SKM-1 treated with dmso at 0.1 percent for 144 hours (cell line): ENCODE measurements at regions not wholly inside any gene's neighbourhood (a gene's known extent, or its start where the extent isn't known, plus 50 kb on each side); places are given as distances from the start of the nearest gene placed in this dataset.

Source experiments
- DNase-seq: peaks from one replicate; lab custom pipeline; 2025; ENCODE audit not compliant: unreplicated experiment; lab: John Stamatoyannopoulos, UW

DNA sequence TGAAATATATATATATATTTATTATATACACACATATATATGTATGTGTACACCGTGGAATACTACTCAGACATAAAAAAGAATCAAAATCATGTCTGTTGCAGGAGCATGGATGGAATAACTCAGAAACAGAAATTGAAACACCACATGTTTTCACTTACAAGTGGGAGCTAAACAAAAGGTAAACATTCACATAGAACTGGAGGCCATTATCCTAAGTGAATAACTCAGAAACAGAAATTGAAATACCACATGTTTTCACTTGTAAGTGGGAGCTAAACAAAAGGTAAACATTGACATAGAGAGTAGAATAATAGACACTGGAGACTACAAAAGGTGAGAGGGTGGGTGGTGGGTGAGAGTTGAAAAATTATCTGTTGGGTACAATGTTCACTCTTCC is 171.5 kb upstream of the GOLIM4 start:
- no peak for DNase-seq

DNA sequence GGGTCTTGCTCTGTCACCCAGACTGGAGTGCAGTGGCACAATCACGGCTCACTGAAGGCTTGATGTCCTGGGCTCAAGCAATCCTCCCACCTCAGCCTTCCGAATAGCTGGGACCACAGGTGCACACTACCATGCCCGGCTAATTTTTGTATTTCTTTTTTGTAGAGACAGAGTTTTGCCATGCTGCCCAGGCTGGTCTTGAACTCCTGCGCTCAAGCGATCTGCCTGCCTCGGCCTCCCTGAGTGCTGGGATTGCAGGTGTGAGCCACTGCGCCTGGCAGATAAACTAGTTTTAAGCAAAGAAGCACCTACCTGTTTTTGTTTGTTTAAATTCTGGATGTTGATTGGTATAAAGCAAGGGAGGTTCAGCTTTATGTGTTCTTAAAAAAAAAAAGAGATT is 170.6 kb upstream of the GOLIM4 start:
- DNase-seq = no peak

DNA sequence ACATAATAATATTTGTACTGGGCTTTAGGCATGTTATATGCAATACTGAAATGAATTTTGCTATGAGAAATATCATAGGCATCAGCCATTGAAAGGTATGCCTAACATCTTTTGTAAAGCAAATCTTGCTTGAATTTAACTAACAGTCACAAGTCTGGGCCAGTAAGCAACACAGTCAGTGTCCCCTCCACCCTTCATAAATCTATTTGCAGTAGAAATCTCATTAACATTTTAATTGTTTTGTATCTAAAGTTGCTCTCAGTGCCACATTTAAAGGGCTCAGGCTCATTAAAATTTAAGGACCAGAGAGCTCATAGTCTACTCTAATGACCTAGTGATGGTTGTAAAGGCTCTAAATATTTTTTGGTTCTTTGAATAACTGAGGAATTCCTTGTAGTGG is 167.2 kb upstream of the GOLIM4 start:
- no peak for DNase-seq

- DNase-seq = no peak
These were observed 165.1 kb upstream of the GOLIM4 start for GRCh38 chr3:168260859-168261258.

DNA sequence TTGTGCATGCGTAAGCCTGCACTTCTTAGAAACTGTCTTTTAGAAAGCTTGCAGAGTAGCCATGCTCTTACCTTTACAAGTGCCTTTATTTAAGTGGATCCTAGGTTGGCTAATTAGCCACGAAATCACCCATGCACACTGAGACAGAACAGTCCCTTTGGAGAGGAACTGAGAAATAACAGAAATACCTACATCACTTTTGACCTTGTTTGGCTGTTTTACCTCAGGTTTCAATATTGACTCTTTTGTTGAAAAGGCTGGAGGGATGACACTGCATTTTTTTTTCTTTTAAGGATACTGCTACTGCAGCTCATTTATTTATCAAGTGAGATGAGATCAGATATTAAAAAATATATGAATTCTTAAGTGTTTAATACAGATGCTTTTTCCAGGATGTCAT is 155.6 kb upstream of the GOLIM4 start:
- no peak for DNase-seq

DNA sequence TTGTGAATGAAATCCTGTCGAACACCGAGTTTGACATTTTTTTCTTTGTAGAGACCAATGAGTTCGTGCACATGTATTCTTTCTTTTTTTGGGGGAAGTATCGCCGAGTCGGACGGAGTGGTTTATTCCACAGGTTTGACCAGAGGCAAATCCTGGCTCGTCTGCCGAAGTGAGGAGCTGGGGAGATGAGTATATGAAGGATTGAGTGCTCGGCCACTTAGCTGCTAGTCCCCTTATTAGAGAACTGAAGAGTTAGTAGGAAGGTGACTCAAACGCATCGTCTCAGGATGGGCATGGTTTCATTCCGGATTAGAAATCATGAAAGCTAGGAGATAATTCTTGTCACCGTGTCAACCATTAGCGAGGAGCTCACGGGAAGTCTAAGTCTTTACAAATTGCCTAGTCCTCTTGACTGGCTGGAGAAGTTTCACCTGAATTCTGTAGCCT is 154.7 kb upstream of the GOLIM4 start:
- no peak for DNase-seq

GRCh38 chr3:168249550-168250414 is 154.1 kb upstream of the GOLIM4 start:
- DNase-seq = peak; percentile 56

- peak; percentile 11 for DNase-seq
These were observed 153.5 kb upstream of the GOLIM4 start for GRCh38 chr3:168249205-168249549.

GRCh38 chr3:168248383-168249204 is 152.9 kb upstream of the GOLIM4 start:
- peak; percentile 12 for DNase-seq

DNA sequence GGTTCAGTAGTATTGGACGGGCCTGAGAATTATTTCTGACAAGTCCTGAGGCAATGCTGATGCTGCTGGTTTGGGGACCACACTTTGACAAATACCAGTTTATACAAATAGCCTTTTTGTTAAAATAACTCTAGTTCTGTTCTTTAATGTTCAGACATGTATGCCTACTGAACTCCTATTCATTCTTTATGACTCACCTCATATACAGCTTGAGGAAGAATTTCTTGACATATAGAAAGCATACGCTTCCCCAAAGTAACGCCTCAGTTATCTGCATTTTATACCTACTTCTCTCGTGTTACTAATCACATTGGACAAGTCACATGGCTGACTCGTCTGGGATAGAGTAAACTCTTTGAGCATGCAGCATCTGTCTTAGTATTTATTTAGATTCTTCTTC is 145.4 kb upstream of the GOLIM4 start:
- DNase-seq = no peak

- peak; percentile 9 for DNase-seq
These were observed 143.6 kb upstream of the GOLIM4 start for GRCh38 chr3:168239287-168239686.

DNA sequence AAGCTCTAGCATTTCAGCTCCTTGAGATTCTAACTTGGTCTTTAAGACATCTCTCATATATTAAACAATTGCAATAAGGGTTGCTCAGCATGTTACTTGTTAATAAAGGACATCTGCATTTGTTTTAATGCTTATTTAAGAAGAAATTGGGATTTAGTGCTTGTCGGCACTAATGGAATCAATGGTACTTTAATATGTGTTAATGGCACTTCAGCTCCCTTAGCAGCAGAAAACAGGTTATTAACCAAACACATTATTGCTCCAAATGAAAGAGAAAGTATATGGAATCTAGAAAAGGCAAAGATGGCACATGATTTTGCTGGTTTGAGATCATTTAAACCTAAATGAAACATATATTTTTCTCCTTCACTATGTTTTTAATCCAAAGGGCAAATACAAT is 137.3 kb upstream of the GOLIM4 start:
- DNase-seq = no peak

DNA sequence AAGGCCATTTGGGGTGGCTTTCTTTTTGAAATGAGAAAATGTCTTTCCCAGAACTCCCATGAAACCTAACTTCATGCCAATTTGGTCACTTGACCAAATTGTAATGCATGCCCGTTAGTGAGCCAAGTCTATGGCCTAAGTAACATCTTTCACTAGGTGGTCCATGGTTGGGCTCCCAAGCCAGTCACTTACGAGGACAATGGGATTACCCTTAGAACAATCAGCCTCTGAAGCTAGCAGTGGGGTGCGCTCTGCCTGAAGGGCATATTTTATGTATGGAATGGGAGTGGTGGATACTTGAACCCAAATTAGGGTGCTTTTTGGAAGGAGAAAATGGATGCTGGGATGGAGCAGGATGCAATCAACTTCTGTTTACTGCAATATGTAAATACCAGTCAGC is 127.4 kb upstream of the GOLIM4 start:
- no peak for DNase-seq

DNA sequence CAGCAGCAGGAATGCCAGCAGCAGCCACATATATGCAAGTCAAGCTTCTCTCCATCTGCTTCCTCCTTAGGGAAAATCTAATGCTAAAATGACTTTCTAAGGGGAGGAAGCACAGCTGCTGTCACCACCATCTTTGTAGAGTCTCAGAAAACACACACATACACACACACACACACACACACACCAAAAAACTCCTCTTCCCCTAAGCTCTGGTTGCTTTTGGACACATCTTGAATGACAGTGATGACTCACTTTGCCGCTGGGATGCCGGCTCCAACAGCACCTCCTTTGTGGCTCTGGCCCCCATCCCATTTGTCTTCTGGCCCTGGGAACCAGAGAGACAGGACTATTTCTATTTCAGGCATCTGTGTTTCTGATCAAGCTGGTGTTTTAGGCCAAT is 124.8 kb upstream of the GOLIM4 start:
- no peak for DNase-seq

- no peak for DNase-seq
These were observed 123.8 kb upstream of the GOLIM4 start for GRCh38 chr3:168219530-168219929.

- DNase-seq = no peak
These were observed 122.9 kb upstream of the GOLIM4 start for GRCh38 chr3:168218600-168218999.

DNA sequence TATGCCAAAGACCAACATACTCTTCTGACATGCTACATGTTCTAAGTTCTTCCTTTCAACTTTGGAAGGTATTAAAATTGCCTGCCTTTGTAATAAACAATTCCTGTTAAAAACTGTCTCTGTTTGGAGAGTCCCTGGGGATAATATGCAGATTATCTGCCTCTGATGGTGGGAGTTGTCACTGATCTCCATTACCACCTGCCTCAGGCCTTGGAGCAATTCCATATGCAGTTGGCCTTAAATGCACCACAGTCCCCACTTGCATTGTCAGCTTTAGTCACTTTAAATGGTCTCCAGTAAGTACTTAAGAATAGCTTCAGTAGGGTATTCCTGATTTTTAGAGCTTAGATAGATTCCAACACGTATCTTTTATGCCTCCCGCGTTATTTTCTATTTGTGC is 121.1 kb upstream of the GOLIM4 start:
- no peak for DNase-seq

DNA sequence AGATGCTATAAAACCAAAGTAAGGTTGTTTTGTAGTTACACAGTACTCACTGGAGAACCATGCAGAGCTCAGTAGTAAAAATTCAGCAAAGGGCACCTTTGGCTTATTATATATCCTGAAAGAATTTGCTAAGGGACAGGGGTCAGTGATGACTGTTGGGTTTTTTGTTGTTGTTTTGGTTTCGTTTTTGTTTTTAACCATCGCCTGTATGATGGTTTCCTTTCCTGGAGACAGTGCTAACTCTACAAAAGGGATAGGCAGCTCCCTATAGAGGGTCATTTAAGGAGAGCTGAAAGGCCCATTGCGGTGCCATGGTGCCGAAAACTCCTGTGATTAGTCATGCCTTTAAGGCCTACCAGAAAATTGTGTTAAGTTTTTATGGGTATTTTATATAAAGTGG is 118.2 kb upstream of the GOLIM4 start:
- no peak for DNase-seq

GRCh38 chr3:168212664-168213285 is 117.1 kb upstream of the GOLIM4 start:
- no peak for DNase-seq

DNA sequence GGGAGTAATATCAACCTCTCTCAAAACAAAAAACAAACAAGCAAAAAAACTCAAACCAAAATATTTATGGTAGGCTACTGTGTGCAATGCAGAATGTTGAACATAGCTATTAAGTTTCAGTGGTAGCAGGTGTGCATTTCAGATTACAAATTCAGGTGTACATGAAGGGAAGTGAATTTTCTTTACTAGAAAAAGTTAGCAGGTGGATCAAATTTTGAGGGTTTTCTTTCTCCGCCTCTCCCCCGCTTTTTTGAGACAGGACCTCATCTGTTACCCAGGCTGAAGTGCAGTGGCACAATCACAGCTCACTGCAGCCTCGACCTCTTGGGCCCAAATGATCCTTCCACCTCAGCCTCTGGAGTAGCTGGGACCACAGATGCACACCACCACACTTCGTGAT is 109.7 kb upstream of the GOLIM4 start:
- no peak for DNase-seq

- no peak for DNase-seq
These were observed 101.4 kb upstream of the GOLIM4 start for GRCh38 chr3:168197162-168197561.

DNA sequence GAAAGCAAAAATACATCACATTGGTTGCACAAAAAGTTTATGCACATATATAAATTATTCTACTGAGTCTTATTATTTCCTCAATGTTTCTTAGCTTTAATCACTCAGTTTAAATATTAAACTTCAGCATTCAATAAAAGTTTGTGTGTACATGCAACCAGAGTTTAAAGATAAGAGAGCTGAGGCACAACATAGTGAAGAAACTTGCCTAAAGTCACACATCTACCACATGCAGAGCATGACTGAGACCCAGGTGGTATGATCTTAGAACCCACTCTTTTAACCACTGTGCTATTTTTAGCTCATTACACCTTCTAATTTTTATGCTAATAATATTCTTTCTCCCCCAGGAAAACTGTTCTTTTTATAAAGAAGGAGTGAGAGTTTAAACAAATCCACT is 96.1 kb upstream of the GOLIM4 start:
- DNase-seq = no peak
